A549 (cell line): ENCODE measurements at regions not wholly inside any gene's neighbourhood (a gene's known extent, or its start where the extent isn't known, plus 50 kb on each side); places are given as distances from the start of the nearest gene placed in this dataset.

Experiments used
- ATAC-seq, 2 experiments: fragments of 200-7000 bp in 1 of 2; fragments of >200 bp in 1 of 2; cut with Nextera tagmentation in 1 of 2; cut with Tn5 transposase in 1 of 2; 3 replicates each; pipeline versions ENCODE4 v1.8.0 to v1.9.1; 2018 to 2020; ENCODE audit warnings: mild to moderate bottlenecking in 1 of 2, moderate library complexity in 1 of 2
- CTCF ChIA-PET: fragments of 300-600 bp; sonication (Branson Sonifier 250); formaldehyde crosslinking; extraction: SDS; loops from one replicate; lab custom pipeline; 2021; ENCODE audit warnings: antibody characterized with exemption, inconsistent platforms; lab: Yijun Ruan, JAX
- POLR2A ChIA-PET: fragments of 350-600 bp; formaldehyde crosslinking; extraction: SDS; loops from one replicate; lab custom pipeline; 2021; ENCODE audit warnings: antibody characterized with exemption, inconsistent platforms; lab: Yijun Ruan, JAX
- DNase-seq, 2 experiments: peaks; one replicate each; pipeline versions ENCODE4 v3.0.0 to v3.0.0-alpha.2; 2011 to 2016; ENCODE audit warnings: low read depth in 1 of 2, low spot score in 1 of 2
- FAIRE-seq: peaks from 2 replicates; lab custom pipeline; 2011; peaks lifted over from hg19 to GRCh38; lab: Jason Lieb, UNC
- H3K27ac ChIP-seq, 2 experiments: fragments of >200 bp; sonication (Bioruptor Twin); formaldehyde crosslinking; 3 replicates each; pipeline ENCODE4 v1.5.1; 2016 to 2017
- H3K4me1 ChIP-seq: fragments of >200 bp; sonication (Bioruptor Twin); formaldehyde crosslinking; 3 replicates; pipeline ENCODE4 v1.6.1; 2016
- H3K4me2 ChIP-seq: fragments of >200 bp; sonication (Bioruptor Twin); formaldehyde crosslinking; 3 replicates; pipeline ENCODE4 v1.6.1; 2016
- H3K4me3 ChIP-seq: fragments of >200 bp; sonication (Bioruptor Twin); formaldehyde crosslinking; 3 replicates; pipeline ENCODE4 v1.5.1; 2016
- H3K9me3 ChIP-seq: fragments of >200 bp; sonication (Bioruptor Twin); formaldehyde crosslinking; 3 replicates; pipeline ENCODE4 v1.6.1; 2016
- ATOH8 ChIP-seq: fragments of 250-450 bp; sonication (Bioruptor Pico); IDR thresholded peaks from 2 replicates; pipeline ENCODE4 v1.5.0; 2020; ENCODE audit warnings: low read depth, mild to moderate bottlenecking, moderate library complexity
- CEBPB ChIP-seq, 2 experiments: fragments of >200 bp in 1 of 2; sonication (Bioruptor Twin) in 1 of 2; formaldehyde crosslinking in 1 of 2; IDR thresholded peaks; 2 replicates each; pipeline ENCODE4 v1.6.1; 2012 to 2016
- CHD4 ChIP-seq: fragments of 200-600 bp; sonication (generic); IDR thresholded peaks from 2 replicates; pipeline ENCODE4 v1.6.1; 2016; ENCODE audit warnings: antibody characterized with exemption, mild to moderate bottlenecking, borderline replicate concordance
- E2F6 ChIP-seq: IDR thresholded peaks from 2 replicates; pipeline ENCODE4 v1.6.1; 2012; ENCODE audit warnings: low read depth, borderline replicate concordance
- EP300 ChIP-seq, 2 experiments: fragments of >200 bp; sonication (Bioruptor Twin); formaldehyde crosslinking; IDR thresholded peaks; 2 replicates in 1 of 2; 3 replicates in 1 of 2; pipeline ENCODE4 v1.6.1; 2016 to 2017
- HES2 ChIP-seq: fragments of >200 bp; sonication (Bioruptor Twin); formaldehyde crosslinking; IDR thresholded peaks from 2 replicates; pipeline ENCODE4 v1.6.1; 2016
- HMGXB4 ChIP-seq: fragments of 250-450 bp; sonication (Bioruptor Pico); IDR thresholded peaks from 2 replicates; pipeline ENCODE4 v1.5.0; 2021; ENCODE audit warnings: mild to moderate bottlenecking, moderate library complexity, borderline replicate concordance
- HOXB13 ChIP-seq: fragments of 250-450 bp; sonication (Bioruptor Pico); IDR thresholded peaks from 2 replicates; pipeline ENCODE4 v1.5.0; 2020; ENCODE audit warnings: low read depth, mild to moderate bottlenecking, moderate library complexity
- JUNB ChIP-seq: fragments of >200 bp; sonication (Bioruptor Twin); formaldehyde crosslinking; IDR thresholded peaks from 2 replicates; pipeline ENCODE4 v1.6.1; 2016
- KDM1A ChIP-seq: fragments of 200-600 bp; sonication (generic); IDR thresholded peaks from 2 replicates; pipeline ENCODE4 v1.6.1; 2016; ENCODE audit warnings: low read depth, mild to moderate bottlenecking
- MAX ChIP-seq: IDR thresholded peaks from 2 replicates; pipeline ENCODE4 v1.6.1; 2012
- NPAS2 ChIP-seq: fragments of 250-450 bp; sonication (Bioruptor Pico); IDR thresholded peaks from 2 replicates; pipeline ENCODE4 v1.8.0; 2022; ENCODE audit warnings: mild to moderate bottlenecking, moderate library complexity, borderline replicate concordance
- NR3C1 ChIP-seq: fragments of >200 bp; sonication (Bioruptor Twin); formaldehyde crosslinking; IDR thresholded peaks from 3 replicates; pipeline ENCODE4 v1.6.1; 2017
- PHF8 ChIP-seq: fragments of 200-600 bp; sonication (generic); IDR thresholded peaks from 2 replicates; pipeline ENCODE4 v1.6.1; 2016; ENCODE audit warnings: low read depth, mild to moderate bottlenecking, antibody characterized with exemption, moderate library complexity, borderline replicate concordance
- POLR2A ChIP-seq: IDR thresholded peaks from 2 replicates; pipeline ENCODE4 v1.6.1; 2012; ENCODE audit warnings: mild to moderate bottlenecking, low read length
- POLR2AphosphoS2 ChIP-seq: conservative IDR thresholded peaks from 2 replicates; pipeline ENCODE4 v1.6.1; 2012; ENCODE audit warnings: low read length, improper control_type of control experiment, inconsistent platforms
- REST ChIP-seq: fragments of 200-600 bp; sonication (generic); IDR thresholded peaks from 2 replicates; pipeline ENCODE4 v1.6.1; 2016; ENCODE audit warnings: antibody characterized with exemption, mild to moderate bottlenecking, moderate library complexity
- RFX5 ChIP-seq: fragments of 450-650 bp; IDR thresholded peaks from 2 replicates; pipeline ENCODE4 v1.7.1; 2014; ENCODE audit warnings: antibody characterized with exemption, mild to moderate bottlenecking, moderate library complexity
- TFCP2L1 ChIP-seq: fragments of 250-450 bp; sonication (Bioruptor Pico); IDR thresholded peaks from 2 replicates; pipeline ENCODE4 v1.5.0; 2021; ENCODE audit warnings: mild to moderate bottlenecking
- TP53 ChIP-seq: fragments of 250-450 bp; sonication (Bioruptor Pico); IDR thresholded peaks from 2 replicates; pipeline ENCODE4 v1.5.0; 2021; ENCODE audit warnings: mild to moderate bottlenecking, moderate library complexity
- WGBS: methylation state at CpG from one replicate; pipeline ENCODE4 v1.1.6; 2017; ENCODE audit errors: missing lambda C conversion rate; 5-methylcytosine and 5-hydroxymethylcytosine counted together

- Histone ChIP-seq H3K9me3 (no peaks in the 10 kb centered on the region), H3K4me1 (no peaks in the 10 kb centered on the region), H3K27ac (no peak overlapping the region)
- POLR2A ChIA-PET, result no interaction called here
- TF ChIP-seq CEBPB (IDR thresholded peaks at IDR 0.05), result no peak
- TF ChIP-seq RFX5, result no peak
- TF ChIP-seq HMGXB4 (CRISPR knock-in tag), result no peak
- TF ChIP-seq, all 56 proteins: peak for 0
- ATAC-seq (no peak), FAIRE-seq (no peak), DNase-seq (no peak)
- no peak overlapping the region for H3K4me2 ChIP-seq
- H3K4me3 ChIP-seq, result no peak overlapping the region
- CTCF ChIA-PET, result no interaction called here
- 3% methylated on average over 1 of the region's 1 CpG for WGBS
Observed at GRCh38 chr4:157795495-157795894, 377.3 kb downstream of the GASK1B start.

GRCh38 chr4:157792716-157793115, 380.1 kb downstream of the GASK1B start:
- no peak overlapping the region for H3K4me2 ChIP-seq
- POLR2A ChIA-PET, result no interaction called here
- FAIRE-seq, result no peak
- no peak for DNase-seq
- H3K27ac ChIP-seq, result no peak overlapping the region
- CTCF ChIA-PET, result no interaction called here
- no peaks in the 10 kb centered on the region for H3K9me3 ChIP-seq
- no peaks in the 10 kb centered on the region for H3K4me1 ChIP-seq
- H3K4me3 ChIP-seq, result no peak overlapping the region
- no peak for ATAC-seq
- TF ChIP-seq HOXB13 (CRISPR knock-in tag), result no peak
- no peak for TF ChIP-seq TP53 (CRISPR knock-in tag)
- no peak for TF ChIP-seq MAX
- no peak for TF ChIP-seq KDM1A
- TF ChIP-seq E2F6, result no peak
- no peak for TF ChIP-seq EP300 (IDR thresholded peaks at IDR 0.05)
- TF ChIP-seq HMGXB4 (CRISPR knock-in tag), result no peak
- TF ChIP-seq CHD4, result no peak
- TF ChIP-seq REST, result no peak

- FAIRE-seq (no peak), ATAC-seq (no peak), DNase-seq (no peak)
- H3K4me1 ChIP-seq, result no peaks in the 10 kb centered on the region
- no peak overlapping the region for H3K4me3 ChIP-seq
- WGBS, result 70% methylated on average over 1 of the region's 1 CpG
- no peaks in the 10 kb centered on the region for H3K9me3 ChIP-seq
- TF ChIP-seq PHF8 (no peak), POLR2A (no peak), EP300 (IDR thresholded peaks at IDR 0.05) (no peak), TFCP2L1 (CRISPR knock-in tag) (no peak), POLR2AphosphoS2 (no peak), JUNB (no peak), NR3C1 (no peak), ATOH8 (CRISPR knock-in tag) (no peak), NPAS2 (no peak), KDM1A (no peak), HES2 (no peak), TP53 (CRISPR knock-in tag) (no peak)
- POLR2A ChIA-PET, result no interaction called here
- CTCF ChIA-PET, result no interaction called here
- no peak overlapping the region for H3K4me2 ChIP-seq
- H3K27ac ChIP-seq, result no peak overlapping the region
Observed at GRCh38 chr4:157791236-157791635, 381.6 kb downstream of the GASK1B start.
